HepG2 (cell line): ENCODE measurements at regions not wholly inside any gene's neighbourhood (a gene's known extent, or its start where the extent isn't known, plus 50 kb on each side); places are given as distances from the start of the nearest gene placed in this dataset.

Source experiments
- ERF ChIP-seq: IDR thresholded peaks from 2 replicates; pipeline ENCODE4 v1.6.1; 2018; ENCODE audit warnings: missing biosample characterization, missing genetic modification reagents
- KDM5A ChIP-seq: fragments of 200-600 bp; sonication (generic); IDR thresholded peaks from 2 replicates; pipeline ENCODE4 v1.7.0; 2018; ENCODE audit warnings: antibody characterized with exemption, mild to moderate bottlenecking, low read length, borderline replicate concordance
- NR3C1 ChIP-seq: sonication (generic); formaldehyde crosslinking; IDR thresholded peaks from 2 replicates; pipeline ENCODE4 v1.4.0; 2020; ENCODE audit warnings: missing genetic modification reagents
- PRMT3 ChIP-seq: sonication (generic); formaldehyde crosslinking; IDR thresholded peaks from 2 replicates; pipeline ENCODE4 v1.8.1; 2022; ENCODE audit warnings: low read depth, mild to moderate bottlenecking, moderate library complexity, missing genetic modification reagents, borderline replicate concordance
- SP5 ChIP-seq: IDR thresholded peaks from 2 replicates; pipeline ENCODE4 v1.6.1; 2016; ENCODE audit warnings: low read depth, borderline replicate concordance
- TARDBP ChIP-seq: sonication (generic); formaldehyde crosslinking; IDR thresholded peaks from 2 replicates; pipeline ENCODE4 v1.8.0; 2022; ENCODE audit warnings: mild to moderate bottlenecking, missing genetic modification reagents
- ZNF547 ChIP-seq: sonication (generic); formaldehyde crosslinking; IDR thresholded peaks from 2 replicates; pipeline ENCODE4 v1.5.1; 2020; ENCODE audit warnings: mild to moderate bottlenecking, missing genetic modification reagents
- ZNF672 ChIP-seq: sonication (generic); formaldehyde crosslinking; IDR thresholded peaks from 2 replicates; pipeline ENCODE4 v1.8.1; 2022; ENCODE audit warnings: missing genetic modification reagents
- ZNF737 ChIP-seq: sonication (generic); formaldehyde crosslinking; IDR thresholded peaks from 2 replicates; pipeline ENCODE4 v1.5.0; 2020; ENCODE audit warnings: missing genetic modification reagents, mild to moderate bottlenecking, borderline replicate concordance
- ZNF747 ChIP-seq: sonication (generic); formaldehyde crosslinking; IDR thresholded peaks from 2 replicates; pipeline ENCODE4 v1.8.1; 2023; ENCODE audit warnings: missing genetic modification reagents, mild to moderate bottlenecking, borderline replicate concordance
- TF ChIP-seq, protein P1 (sequence below): sonication (generic); formaldehyde crosslinking; IDR thresholded peaks from 2 replicates; pipeline ENCODE4 v1.4.0; 2020; ENCODE audit warnings: missing genetic modification reagents, borderline replicate concordance
- TF ChIP-seq, protein P2 (sequence below): sonication (generic); formaldehyde crosslinking; IDR thresholded peaks from 2 replicates; pipeline ENCODE4 v1.8.0; 2022; ENCODE audit warnings: missing genetic modification reagents, mild to moderate bottlenecking, inconsistent platforms, borderline replicate concordance
- TF ChIP-seq, protein P3 (sequence below): sonication (generic); formaldehyde crosslinking; IDR thresholded peaks from 2 replicates; pipeline ENCODE4 v1.4.0; 2020; ENCODE audit warnings: mild to moderate bottlenecking, missing genetic modification reagents
- TF ChIP-seq, protein P4 (sequence below): sonication (generic); formaldehyde crosslinking; IDR thresholded peaks from 2 replicates; pipeline ENCODE4 v1.8.1; 2022; ENCODE audit warnings: low read depth, mild to moderate bottlenecking, missing genetic modification reagents

DNA sequence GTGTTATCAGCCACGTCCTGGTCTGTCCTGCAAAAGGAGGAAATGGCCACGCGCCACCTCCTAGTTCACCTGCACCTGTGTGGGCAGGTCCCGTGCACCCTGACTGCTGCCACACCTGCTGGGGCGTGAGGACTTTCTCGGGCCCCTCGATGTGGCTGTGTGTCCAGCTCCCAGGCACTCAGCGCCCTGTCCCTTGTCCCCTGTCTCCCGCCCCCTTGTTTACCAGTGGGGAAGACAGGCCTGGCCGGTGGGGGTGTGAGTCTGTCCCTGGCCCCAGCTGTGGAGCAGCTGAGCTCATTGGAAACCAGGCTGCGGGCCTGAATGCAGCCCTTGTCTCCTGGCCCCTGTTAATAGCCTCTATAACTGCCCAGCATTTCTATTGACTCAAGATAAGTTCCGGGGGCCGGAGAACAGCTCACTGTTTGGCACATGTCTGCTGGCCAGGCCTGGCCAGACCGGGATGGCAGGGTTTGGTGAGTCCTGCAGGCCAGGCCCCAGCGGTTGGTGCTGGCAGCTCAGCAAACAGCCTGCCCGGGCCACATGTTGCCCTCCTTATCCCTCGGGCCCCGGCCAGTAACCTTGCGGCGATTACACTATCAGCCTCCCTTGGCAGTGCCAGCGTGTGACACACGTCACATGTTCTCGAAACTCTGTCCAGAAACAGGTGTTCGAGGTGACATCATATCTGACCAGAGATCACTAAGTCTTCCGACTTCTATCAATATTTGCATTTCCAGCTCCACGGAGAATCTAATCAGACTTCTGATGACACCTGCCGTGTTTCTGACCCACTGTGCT, 52.1 kb downstream of the FOXL3 start (continued):
- TF ChIP-seq, protein P1, sequence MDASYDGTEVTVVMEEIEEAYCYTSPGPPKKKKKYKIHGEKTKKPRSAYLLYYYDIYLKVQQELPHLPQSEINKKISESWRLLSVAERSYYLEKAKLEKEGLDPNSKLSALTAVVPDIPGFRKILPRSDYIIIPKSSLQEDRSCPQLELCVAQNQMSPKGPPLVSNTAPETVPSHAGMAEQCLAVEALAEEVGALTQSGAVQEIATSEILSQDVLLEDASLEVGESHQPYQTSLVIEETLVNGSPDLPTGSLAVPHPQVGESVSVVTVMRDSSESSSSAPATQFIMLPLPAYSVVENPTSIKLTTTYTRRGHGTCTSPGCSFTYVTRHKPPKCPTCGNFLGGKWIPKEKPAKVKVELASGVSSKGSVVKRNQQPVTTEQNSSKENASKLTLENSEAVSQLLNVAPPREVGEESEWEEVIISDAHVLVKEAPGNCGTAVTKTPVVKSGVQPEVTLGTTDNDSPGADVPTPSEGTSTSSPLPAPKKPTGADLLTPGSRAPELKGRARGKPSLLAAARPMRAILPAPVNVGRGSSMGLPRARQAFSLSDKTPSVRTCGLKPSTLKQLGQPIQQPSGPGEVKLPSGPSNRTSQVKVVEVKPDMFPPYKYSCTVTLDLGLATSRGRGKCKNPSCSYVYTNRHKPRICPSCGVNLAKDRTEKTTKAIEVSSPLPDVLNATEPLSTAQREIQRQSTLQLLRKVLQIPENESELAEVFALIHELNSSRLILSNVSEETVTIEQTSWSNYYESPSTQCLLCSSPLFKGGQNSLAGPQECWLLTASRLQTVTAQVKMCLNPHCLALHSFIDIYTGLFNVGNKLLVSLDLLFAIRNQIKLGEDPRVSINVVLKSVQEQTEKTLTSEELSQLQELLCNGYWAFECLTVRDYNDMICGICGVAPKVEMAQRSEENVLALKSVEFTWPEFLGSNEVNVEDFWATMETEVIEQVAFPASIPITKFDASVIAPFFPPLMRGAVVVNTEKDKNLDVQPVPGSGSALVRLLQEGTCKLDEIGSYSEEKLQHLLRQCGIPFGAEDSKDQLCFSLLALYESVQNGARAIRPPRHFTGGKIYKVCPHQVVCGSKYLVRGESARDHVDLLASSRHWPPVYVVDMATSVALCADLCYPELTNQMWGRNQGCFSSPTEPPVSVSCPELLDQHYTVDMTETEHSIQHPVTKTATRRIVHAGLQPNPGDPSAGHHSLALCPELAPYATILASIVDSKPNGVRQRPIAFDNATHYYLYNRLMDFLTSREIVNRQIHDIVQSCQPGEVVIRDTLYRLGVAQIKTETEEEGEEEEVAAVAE, result no peak
- TF ChIP-seq, protein P2, sequence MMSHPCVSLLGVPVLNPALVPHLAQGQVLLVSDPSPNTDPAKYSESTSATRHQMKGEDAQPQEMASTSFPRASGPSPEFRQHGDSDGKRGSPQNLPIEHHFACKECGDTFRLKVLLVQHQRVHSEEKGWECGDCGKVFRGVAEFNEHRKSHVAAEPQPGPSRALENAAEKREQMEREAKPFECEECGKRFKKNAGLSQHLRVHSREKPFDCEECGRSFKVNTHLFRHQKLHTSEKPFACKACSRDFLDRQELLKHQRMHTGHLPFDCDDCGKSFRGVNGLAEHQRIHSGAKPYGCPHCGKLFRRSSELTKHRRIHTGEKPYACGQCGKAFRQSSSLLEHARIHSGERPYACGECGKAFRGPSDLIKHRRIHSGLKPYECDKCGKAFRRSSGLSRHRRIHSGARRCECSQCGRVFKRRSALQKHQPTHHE (CRISPR knock-in tag), result peak; percentile 54; the same call in 1 of the 2 replicates
- peak; percentile 49; the same call in 1 of the 2 replicates for TF ChIP-seq ZNF747 (CRISPR knock-in tag)
- no peak for TF ChIP-seq KDM5A
- TF ChIP-seq ZNF737 (CRISPR knock-in tag), result 0 out of 2 replicates have a peak, but pooled peaks have one; percentile 26
- 0 out of 2 replicates have a peak, but pooled peaks have one; percentile 21 for TF ChIP-seq ERF (CRISPR knock-in tag)
- TF ChIP-seq, protein P3, sequence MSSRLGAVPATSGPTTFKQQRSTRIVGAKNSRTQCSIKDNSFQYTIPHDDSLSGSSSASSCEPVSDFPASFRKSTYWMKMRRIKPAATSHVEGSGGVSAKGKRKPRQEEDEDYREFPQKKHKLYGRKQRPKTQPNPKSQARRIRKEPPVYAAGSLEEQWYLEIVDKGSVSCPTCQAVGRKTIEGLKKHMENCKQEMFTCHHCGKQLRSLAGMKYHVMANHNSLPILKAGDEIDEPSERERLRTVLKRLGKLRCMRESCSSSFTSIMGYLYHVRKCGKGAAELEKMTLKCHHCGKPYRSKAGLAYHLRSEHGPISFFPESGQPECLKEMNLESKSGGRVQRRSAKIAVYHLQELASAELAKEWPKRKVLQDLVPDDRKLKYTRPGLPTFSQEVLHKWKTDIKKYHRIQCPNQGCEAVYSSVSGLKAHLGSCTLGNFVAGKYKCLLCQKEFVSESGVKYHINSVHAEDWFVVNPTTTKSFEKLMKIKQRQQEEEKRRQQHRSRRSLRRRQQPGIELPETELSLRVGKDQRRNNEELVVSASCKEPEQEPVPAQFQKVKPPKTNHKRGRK (CRISPR knock-in tag), result no peak
- TF ChIP-seq, protein P4, sequence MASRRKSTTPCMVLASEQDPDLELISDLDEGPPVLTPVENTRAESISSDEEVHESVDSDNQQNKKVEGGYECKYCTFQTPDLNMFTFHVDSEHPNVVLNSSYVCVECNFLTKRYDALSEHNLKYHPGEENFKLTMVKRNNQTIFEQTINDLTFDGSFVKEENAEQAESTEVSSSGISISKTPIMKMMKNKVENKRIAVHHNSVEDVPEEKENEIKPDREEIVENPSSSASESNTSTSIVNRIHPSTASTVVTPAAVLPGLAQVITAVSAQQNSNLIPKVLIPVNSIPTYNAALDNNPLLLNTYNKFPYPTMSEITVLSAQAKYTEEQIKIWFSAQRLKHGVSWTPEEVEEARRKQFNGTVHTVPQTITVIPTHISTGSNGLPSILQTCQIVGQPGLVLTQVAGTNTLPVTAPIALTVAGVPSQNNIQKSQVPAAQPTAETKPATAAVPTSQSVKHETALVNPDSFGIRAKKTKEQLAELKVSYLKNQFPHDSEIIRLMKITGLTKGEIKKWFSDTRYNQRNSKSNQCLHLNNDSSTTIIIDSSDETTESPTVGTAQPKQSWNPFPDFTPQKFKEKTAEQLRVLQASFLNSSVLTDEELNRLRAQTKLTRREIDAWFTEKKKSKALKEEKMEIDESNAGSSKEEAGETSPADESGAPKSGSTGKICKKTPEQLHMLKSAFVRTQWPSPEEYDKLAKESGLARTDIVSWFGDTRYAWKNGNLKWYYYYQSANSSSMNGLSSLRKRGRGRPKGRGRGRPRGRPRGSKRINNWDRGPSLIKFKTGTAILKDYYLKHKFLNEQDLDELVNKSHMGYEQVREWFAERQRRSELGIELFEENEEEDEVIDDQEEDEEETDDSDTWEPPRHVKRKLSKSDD (CRISPR knock-in tag), result no peak
- TF ChIP-seq ZNF672 (CRISPR knock-in tag), result no peak
- TF ChIP-seq TARDBP, result peak; percentile 76
- peak; percentile 94 for TF ChIP-seq SP5 (CRISPR knock-in tag)
- TF ChIP-seq ZNF547, result 0 out of 2 replicates have a peak, but pooled peaks have one; percentile 25
- TF ChIP-seq PRMT3 (CRISPR knock-in tag), result 0 out of 2 replicates have a peak, but pooled peaks have one; percentile 41
- TF ChIP-seq NR3C1 (CRISPR knock-in tag), result no peak
